DMS153 (cell line): ENCODE measurements at regions not wholly inside any gene's neighbourhood (a gene's known extent, or its start where the extent isn't known, plus 50 kb on each side); places are given as distances from the start of the nearest gene placed in this dataset.
"Not testable (repeated sequence)": the region's sequence is repeated elsewhere in the genome, so short reads cannot be mapped to it uniquely, and the experiment has no call there.

ENCODE experiments used
- DNase-seq: peaks from one replicate; lab custom pipeline; 2025; lab: John Stamatoyannopoulos, UW

DNA sequence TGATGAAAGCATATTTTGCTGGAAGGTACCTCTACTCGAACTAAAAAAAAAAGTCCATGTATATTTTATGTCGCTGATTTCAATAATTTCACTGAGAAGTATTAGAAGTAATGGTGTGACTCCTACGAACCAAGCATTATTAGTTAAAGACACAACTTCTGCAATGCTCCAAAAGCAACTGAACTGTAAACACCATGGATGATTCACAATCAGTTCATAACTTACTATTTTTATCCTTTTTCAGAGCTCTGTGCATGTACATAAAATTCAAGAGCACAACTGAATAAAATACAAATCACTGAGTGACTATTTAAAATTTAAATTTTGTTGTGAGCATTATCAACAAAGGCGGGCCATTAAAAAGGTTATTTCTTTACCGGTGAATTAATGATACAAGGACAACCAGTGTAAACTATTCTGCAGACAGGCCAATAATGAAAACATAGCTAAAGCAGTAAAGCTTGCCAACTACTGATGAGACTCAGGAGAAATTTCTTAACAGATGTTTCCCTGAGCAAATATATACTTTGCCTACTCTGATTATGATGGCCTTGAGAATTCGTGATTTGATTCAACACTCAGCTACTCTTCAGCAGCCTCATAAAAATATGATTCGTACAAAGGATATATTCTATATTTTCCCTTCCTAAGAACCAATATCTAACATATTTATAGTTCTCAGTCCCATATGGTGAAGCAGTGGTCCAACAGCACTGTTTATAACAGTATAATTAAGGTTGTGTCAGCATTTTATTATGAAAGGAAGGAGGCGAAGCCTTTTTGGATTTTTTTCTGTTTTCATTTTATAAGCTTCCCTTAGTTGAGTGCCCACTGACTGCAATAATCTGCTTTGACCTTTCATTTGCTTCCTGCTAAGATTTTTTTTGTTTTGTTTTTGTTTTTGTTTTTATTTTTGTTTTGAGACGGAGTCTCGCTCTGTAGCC lies 62.8 kb upstream of the NEIL3 start:
- no peak for DNase-seq

DNA sequence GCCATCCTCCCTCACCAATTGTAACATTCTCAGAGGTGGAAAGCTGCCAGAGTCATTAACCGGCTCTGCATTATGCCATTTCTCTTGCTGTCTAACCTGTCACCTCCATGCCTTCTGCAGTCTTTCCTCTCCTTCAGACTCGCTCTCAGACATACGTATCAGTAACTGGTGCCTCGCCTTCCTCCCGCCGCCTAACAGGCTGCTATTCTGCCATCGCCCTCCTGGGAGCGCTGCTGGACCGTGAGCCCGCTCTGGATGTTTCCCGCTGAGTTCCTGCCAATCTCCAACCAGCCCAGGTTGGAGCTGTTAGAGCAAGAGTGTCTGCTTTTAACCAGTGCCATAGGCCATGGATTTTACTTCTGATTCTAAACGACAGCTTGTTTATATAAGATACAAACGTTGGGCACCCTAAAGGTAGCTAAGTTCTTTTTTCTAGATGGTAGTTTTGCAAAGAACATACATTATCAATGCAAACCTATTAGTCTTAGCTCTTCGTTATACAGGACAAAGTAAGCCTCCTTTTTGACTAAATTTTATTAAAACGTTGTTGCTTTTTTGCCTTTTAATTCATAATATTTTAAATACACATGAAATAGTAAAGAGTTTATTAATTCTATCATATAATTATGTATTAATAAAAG lies 59.5 kb upstream of the NEIL3 start:
- peak; percentile 40 for DNase-seq

DNA sequence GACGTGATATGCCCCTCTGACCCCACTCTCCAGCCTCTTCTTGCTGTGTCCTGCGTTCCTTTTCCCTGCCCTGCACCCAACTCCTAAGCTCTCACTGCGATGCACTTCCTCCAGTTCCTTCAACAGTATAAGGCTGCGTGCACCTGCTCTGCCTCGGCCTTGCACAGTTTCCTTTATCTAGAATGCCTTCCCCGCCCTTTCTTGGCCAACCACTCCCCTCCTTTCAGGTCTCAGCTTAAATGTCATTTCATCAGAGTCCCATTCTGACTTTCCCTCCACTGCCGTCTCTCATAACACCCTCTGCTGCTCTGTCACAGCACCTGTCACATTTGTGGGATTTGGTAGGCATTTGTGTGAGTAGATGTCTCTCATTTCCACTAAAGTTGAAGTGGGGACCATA lies 58.4 kb upstream of the NEIL3 start:
- DNase-seq, result no peak

DNA sequence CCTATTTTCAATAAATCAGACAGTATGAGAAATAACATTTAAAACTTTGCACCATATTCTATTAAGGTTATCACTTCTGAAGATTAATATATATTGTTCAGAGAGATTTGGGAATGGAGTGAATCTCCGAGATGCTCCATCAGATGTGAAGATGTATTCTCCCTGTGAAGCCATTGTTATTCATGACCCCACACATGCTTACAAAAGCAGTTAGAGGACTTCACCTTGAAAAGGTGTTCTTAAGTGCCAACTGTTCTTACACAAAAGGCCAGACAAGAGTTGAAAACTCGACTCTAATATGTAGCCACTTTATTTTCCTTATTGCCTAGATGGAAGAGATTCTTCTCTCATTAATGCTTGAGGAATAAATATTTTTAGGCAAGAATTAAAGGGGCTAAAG lies 54.3 kb upstream of the NEIL3 start:
- DNase-seq, result no peak

DNA sequence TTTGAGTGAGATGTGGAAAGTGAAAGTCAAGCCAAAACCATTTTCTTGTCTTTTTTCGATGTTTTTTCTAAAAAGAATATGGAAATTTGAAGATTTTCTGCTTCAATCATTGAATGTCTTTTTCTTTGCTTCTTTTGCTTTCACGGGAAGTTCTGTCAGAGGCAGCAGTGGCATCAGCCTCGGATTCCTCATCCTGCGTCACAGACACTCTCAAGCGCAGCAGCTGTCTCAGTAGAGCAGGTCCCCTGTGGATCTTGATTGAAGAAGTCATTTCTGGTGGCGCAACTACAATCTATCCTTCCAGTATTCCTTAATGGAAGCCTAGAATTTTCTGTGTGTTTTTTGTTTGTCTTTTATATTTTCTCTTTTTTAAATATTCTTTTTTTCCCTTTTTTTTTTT lies 52.7 kb upstream of the NEIL3 start:
- DNase-seq, result no peak

DNA sequence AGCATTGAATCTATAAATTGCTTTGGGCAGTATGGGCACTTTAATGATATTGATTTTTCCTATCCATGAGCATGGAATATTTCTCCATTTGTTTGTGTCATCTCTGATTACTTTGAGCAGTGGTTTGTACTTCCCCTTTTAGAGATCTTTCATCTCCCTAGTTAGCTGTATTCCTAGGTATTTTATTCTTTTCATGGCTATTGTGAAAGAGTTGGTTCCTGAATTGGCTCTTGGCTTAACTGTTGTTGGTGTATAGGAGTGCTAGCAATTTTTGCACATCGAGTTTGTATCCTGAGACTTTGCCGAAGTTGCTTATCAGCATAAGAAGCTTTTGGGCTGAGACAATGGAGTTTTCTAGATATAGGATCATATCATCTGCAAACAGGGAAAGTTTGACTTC lies 50.2 kb upstream of the NEIL3 start:
- DNase-seq, result not testable (repeated sequence)
